H9 (cell line): ENCODE measurements at regions not wholly inside any gene's neighbourhood (a gene's known extent, or its start where the extent isn't known, plus 50 kb on each side); places are given as distances from the start of the nearest gene placed in this dataset.

ENCODE experiments used
- DNase-seq: peaks from one replicate; pipeline ENCODE4 v3.0.0-alpha.2; 2017
- H2AFZ ChIP-seq: one replicate; pipeline ENCODE4 v1.6.1; 2013; ENCODE audit warnings: mild to moderate bottlenecking, low read length, control low read depth, moderate library complexity
- H2AK5ac ChIP-seq: 2 replicates; pipeline ENCODE4 v1.6.1; 2013; ENCODE audit warnings: low read length, control low read depth, mixed read lengths; ENCODE audit not compliant: insufficient read length
- H2BK120ac ChIP-seq: one replicate; pipeline ENCODE4 v1.6.1; 2013; ENCODE audit warnings: low read depth, mild to moderate bottlenecking, low read length, control low read depth, inconsistent platforms; ENCODE audit not compliant: poor library complexity, severe bottlenecking
- H2BK12ac ChIP-seq: 2 replicates; pipeline ENCODE4 v1.6.1; 2013; ENCODE audit warnings: low read length, control low read depth, mixed read lengths, low read depth; ENCODE audit not compliant: insufficient read length
- H2BK15ac ChIP-seq: 2 replicates; pipeline ENCODE4 v1.6.1; 2013; ENCODE audit warnings: low read depth, low read length, control low read depth
- H2BK20ac ChIP-seq: one replicate; pipeline ENCODE4 v1.6.1; 2013; ENCODE audit warnings: low read depth, mild to moderate bottlenecking, low read length, control low read depth, inconsistent platforms; ENCODE audit not compliant: poor library complexity, severe bottlenecking
- H2BK5ac ChIP-seq: 2 replicates; pipeline ENCODE4 v1.6.1; 2013; ENCODE audit warnings: low read length, control low read depth, mixed read lengths; ENCODE audit not compliant: insufficient read length
- H3K14ac ChIP-seq: 2 replicates; pipeline ENCODE4 v1.6.1; 2013; ENCODE audit warnings: low read length, control low read depth; ENCODE audit not compliant: insufficient read depth
- H3K18ac ChIP-seq: 2 replicates; pipeline ENCODE4 v1.6.1; 2013; ENCODE audit warnings: low read depth, mild to moderate bottlenecking, mixed read lengths, low read length, control low read depth; ENCODE audit not compliant: insufficient read length
- H3K23ac ChIP-seq: 2 replicates; pipeline ENCODE4 v1.6.1; 2013; ENCODE audit warnings: low read length, control low read depth, mixed read lengths, low read depth; ENCODE audit not compliant: insufficient read length
- H3K23me2 ChIP-seq: 2 replicates; pipeline ENCODE4 v1.6.1; 2013; ENCODE audit warnings: low read depth, mild to moderate bottlenecking, mixed read lengths, low read length, control low read depth; ENCODE audit not compliant: insufficient read length, poor library complexity, severe bottlenecking
- H3K27ac ChIP-seq: 2 replicates; pipeline ENCODE4 v1.5.1; 2013; ENCODE audit warnings: low read length, control low read depth, mixed read lengths, low read depth; ENCODE audit not compliant: insufficient read length
- H3K27me3 ChIP-seq: 2 replicates; pipeline ENCODE4 v1.6.1; 2013; ENCODE audit warnings: low read length, control low read depth, inconsistent platforms; ENCODE audit not compliant: insufficient read depth
- H3K4ac ChIP-seq: 2 replicates; pipeline ENCODE4 v1.6.1; 2013; ENCODE audit warnings: low read depth, mild to moderate bottlenecking, control low read depth, inconsistent platforms, low read length, moderate library complexity
- H3K4me1 ChIP-seq: 2 replicates; pipeline ENCODE4 v1.6.1; 2013; ENCODE audit warnings: low read length, control low read depth, inconsistent platforms; ENCODE audit not compliant: insufficient read depth
- H3K4me2 ChIP-seq: 2 replicates; pipeline ENCODE4 v1.6.1; 2013; ENCODE audit warnings: low read length, control low read depth, mixed read lengths; ENCODE audit not compliant: insufficient read length, insufficient read depth
- H3K56ac ChIP-seq: 2 replicates; pipeline ENCODE4 v1.6.1; 2013; ENCODE audit warnings: low read depth, mild to moderate bottlenecking, mixed read lengths, low read length, control low read depth; ENCODE audit not compliant: insufficient read length
- H3K79me1 ChIP-seq: 2 replicates; pipeline ENCODE4 v1.6.1; 2013; ENCODE audit warnings: low read depth, mild to moderate bottlenecking, moderate library complexity, low read length, control low read depth, inconsistent platforms; ENCODE audit not compliant: insufficient read depth, poor library complexity, severe bottlenecking
- H3K79me2 ChIP-seq: 2 replicates; pipeline ENCODE4 v1.6.1; 2013; ENCODE audit warnings: low read length, control low read depth, inconsistent platforms; ENCODE audit not compliant: insufficient read depth
- H3K9ac ChIP-seq: 2 replicates; pipeline ENCODE4 v1.6.1; 2013; ENCODE audit warnings: low read length, control low read depth, mixed read lengths; ENCODE audit not compliant: insufficient read length; ENCODE audit errors: extremely low read depth
- H3K9me3 ChIP-seq: one replicate; pipeline ENCODE4 v1.6.1; 2013; ENCODE audit warnings: low read depth, low read length, inconsistent platforms; ENCODE audit not compliant: control insufficient read depth
- H3T11ph ChIP-seq: one replicate; pipeline ENCODE4 v1.6.1; 2013; ENCODE audit warnings: mild to moderate bottlenecking, low read length, control low read depth, inconsistent platforms
- H4K20me1 ChIP-seq: one replicate; pipeline ENCODE4 v1.6.1; 2013; ENCODE audit not compliant: control insufficient read depth, insufficient read length, insufficient read depth
- H4K5ac ChIP-seq: 2 replicates; pipeline ENCODE4 v1.6.1; 2013; ENCODE audit warnings: low read depth, mild to moderate bottlenecking, mixed read lengths, low read length, control low read depth; ENCODE audit not compliant: insufficient read length
- H4K8ac ChIP-seq: replicated peaks from 2 replicates; pipeline ENCODE4 v1.6.1; 2013; ENCODE audit warnings: low read length, control low read depth, mixed read lengths, low read depth; ENCODE audit not compliant: insufficient read length
- H4K91ac ChIP-seq: 2 replicates; pipeline ENCODE4 v1.6.1; 2013; ENCODE audit warnings: low read depth, mild to moderate bottlenecking, moderate library complexity, mixed read lengths, low read length, control low read depth; ENCODE audit not compliant: insufficient read length
- H3K27ac Mint-ChIP-seq, 3 experiments: 2 replicates in 2 of 3; 3 replicates in 1 of 3; pipeline ENCODE4 v1.8.0; 2020 to 2021; ENCODE audit warnings: mixed read lengths in 3 of 3, mild to moderate bottlenecking in 1 of 3, moderate library complexity in 1 of 3
- H3K27me3 Mint-ChIP-seq: 2 replicates; pipeline ENCODE4 v1.8.0; 2021; ENCODE audit warnings: low read depth, mild to moderate bottlenecking, moderate library complexity, mixed read lengths
- H3K36me3 Mint-ChIP-seq, 3 experiments: 2 replicates in 2 of 3; 3 replicates in 1 of 3; pipeline ENCODE4 v1.8.0; 2020 to 2021; ENCODE audit warnings: low read depth in 3 of 3, mixed read lengths in 3 of 3; ENCODE audit not compliant: insufficient read depth in 1 of 3
- H3K4me1 Mint-ChIP-seq, 2 experiments: 2 replicates each; pipeline ENCODE4 v1.8.0; 2020; ENCODE audit warnings: mixed read lengths in 2 of 2
- H3K4me3 Mint-ChIP-seq, 2 experiments: 2 replicates in 1 of 2; 3 replicates in 1 of 2; pipeline ENCODE4 v1.8.0; 2020 to 2021; ENCODE audit warnings: mild to moderate bottlenecking in 2 of 2, mixed read lengths in 2 of 2, moderate library complexity in 1 of 2
- H3K9me3 Mint-ChIP-seq, 2 experiments: 2 replicates in 1 of 2; 3 replicates in 1 of 2; pipeline ENCODE4 v1.8.0; 2020; ENCODE audit warnings: mild to moderate bottlenecking in 2 of 2, mixed read lengths in 2 of 2, moderate library complexity in 1 of 2
- WGBS: extraction: QIAGEN DNeasy Blood & Tissue Kit; methylation state at CpG from one replicate; pipeline ENCODE4 v1.1.7; 2013; ENCODE audit warnings: missing lambda C conversion rate, low lambda C conversion rate, mixed read lengths; ENCODE audit not compliant: insufficient read length; ENCODE audit errors: extremely low coverage; 5-methylcytosine and 5-hydroxymethylcytosine counted together
- TF ChIP-seq, protein P1 (sequence below): fragments of 200-600 bp; sonication (generic); conservative IDR thresholded peaks from 3 replicates; pipeline ENCODE4 v1.8.0; 2021; ENCODE audit warnings: antibody characterized with exemption, mild to moderate bottlenecking

DNA sequence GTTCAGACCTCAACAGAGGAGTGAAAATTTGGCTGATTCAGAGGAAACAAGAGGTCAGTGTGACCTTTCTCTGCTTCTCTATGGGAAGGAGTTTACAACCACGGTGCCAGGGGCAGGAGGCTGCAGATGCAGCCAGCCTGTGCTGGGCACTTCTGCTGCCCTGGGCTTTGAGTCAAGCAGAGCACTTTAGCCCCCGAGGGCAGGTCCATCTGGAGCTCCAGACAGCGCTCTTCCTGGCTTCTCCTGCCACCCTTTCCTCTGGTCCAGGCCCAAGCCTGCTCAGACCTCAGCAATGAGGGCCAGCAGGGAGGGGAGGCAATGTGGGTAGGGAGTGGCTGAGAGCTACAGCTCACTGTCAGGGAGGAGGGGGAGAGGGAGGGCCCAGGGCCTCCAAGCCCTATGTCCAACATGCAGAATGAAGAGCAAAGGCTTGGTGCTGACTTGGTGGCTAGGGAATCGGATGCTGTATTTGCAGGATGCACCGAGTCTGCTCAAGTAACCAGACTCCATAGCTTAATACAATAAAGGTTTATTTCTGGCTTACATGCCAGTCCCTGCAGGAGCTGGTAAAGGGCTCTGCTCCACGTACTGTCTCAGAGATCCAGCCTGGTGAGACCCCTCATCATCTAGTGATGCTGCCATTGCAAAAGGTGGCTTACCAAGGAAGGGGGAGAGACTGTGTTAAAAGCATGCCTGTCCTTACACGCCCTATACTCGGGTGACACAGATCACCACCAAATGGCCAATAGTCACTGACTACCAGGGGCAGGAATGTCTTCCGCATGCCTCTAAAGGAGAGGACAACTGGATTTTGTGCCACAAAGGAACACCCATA lies 481.6 kb downstream of the RPS24 start:
- TF ChIP-seq, protein P1, sequence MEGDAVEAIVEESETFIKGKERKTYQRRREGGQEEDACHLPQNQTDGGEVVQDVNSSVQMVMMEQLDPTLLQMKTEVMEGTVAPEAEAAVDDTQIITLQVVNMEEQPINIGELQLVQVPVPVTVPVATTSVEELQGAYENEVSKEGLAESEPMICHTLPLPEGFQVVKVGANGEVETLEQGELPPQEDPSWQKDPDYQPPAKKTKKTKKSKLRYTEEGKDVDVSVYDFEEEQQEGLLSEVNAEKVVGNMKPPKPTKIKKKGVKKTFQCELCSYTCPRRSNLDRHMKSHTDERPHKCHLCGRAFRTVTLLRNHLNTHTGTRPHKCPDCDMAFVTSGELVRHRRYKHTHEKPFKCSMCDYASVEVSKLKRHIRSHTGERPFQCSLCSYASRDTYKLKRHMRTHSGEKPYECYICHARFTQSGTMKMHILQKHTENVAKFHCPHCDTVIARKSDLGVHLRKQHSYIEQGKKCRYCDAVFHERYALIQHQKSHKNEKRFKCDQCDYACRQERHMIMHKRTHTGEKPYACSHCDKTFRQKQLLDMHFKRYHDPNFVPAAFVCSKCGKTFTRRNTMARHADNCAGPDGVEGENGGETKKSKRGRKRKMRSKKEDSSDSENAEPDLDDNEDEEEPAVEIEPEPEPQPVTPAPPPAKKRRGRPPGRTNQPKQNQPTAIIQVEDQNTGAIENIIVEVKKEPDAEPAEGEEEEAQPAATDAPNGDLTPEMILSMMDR: no peak
- Histone ChIP-seq H2AK5ac (no peak overlapping the region), H2BK120ac (no peak overlapping the region), H3K23me2 (no peaks in the 10 kb centered on the region), H2BK15ac (no peak overlapping the region), H2AFZ (no peak overlapping the region), H3K79me2 (no peaks in the 10 kb centered on the region), H4K20me1 (no peaks in the 10 kb centered on the region), H3K4ac (no peak overlapping the region), H3K27ac (no peak overlapping the region), H3K4me2 (no peak overlapping the region), H3K4me1 (no peaks in the 10 kb centered on the region), H3K23ac (no peak overlapping the region), H4K5ac (no peak overlapping the region), H3K56ac (no peak overlapping the region), H2BK12ac (no peak overlapping the region), H4K91ac (no peak overlapping the region), H3T11ph (no peak overlapping the region), H3K9me3 (no peaks in the 10 kb centered on the region), H2BK5ac (no peak overlapping the region), H2BK20ac (no peak overlapping the region), H4K8ac (no peak overlapping the region), H3K9ac (no peak overlapping the region), H3K18ac (peak overlapping the region; percentile 31), H3K27me3 (no peaks in the 10 kb centered on the region), H3K14ac (no peak overlapping the region; the same call in 1 of the 2 replicates), H3K79me1 (no peaks in the 10 kb centered on the region)
- Mint-ChIP-seq H3K27me3 (peaks cover 5% of the 10 kb centered on the region; the same call in 1 of the 2 replicates), H3K4me3 (no peak overlapping the region), H3K36me3 (no peaks in the 10 kb centered on the region), H3K4me1 (peaks cover 0 to 2% of the 10 kb centered on the region in 2 experiments; a peak in 3 of 4 replicates), H3K27ac (no peak overlapping the region; a peak in 1 of 7 replicates), H3K9me3 (no peaks in the 10 kb centered on the region)
- WGBS: no CpG with 5 or more reads among the region's 9 CpGs
- peak; percentile 4 for DNase-seq
